Activated T-helper 1 cell treated with anti-CD3 and anti-CD28 coated beads, Interleukin-2, amount 50 U/mL, for 16 hours (primary cell): ENCODE measurements at regions not wholly inside any gene's neighbourhood (a gene's known extent, or its start where the extent isn't known, plus 50 kb on each side); places are given as distances from the start of the nearest gene placed in this dataset.

Experiments used
- DNase-seq, 2 donors: peaks; one replicate each; pipeline ENCODE4 v3.0.0-alpha.2; 2020; ENCODE audit warnings: low read depth in 1 of 2, low spot score in 1 of 2

- no peak for DNase-seq
These were observed 63.0 kb upstream of the CDK20 start for GRCh38 chr9:88037285-88037845.

- no peak for DNase-seq
These were observed 60.6 kb upstream of the CDK20 start for GRCh38 chr9:88034964-88035363.

- no peak for DNase-seq
These were observed 59.0 kb upstream of the CDK20 start for GRCh38 chr9:88033359-88033702.

GRCh38 chr9:88028338-88028737 lies 54.0 kb upstream of the CDK20 start:
- DNase-seq, result no peak

GRCh38 chr9:88026118-88026479 lies 51.8 kb upstream of the CDK20 start:
- DNase-seq, result no peak

GRCh38 chr9:88025411-88026117 lies 51.2 kb upstream of the CDK20 start:
- no peak for DNase-seq

- DNase-seq, result no peak
These were observed 50.6 kb upstream of the CDK20 start for GRCh38 chr9:88024896-88025295.
